Embryonic facial prominence (tissue), 1 donor: ENCODE measurements at regions not wholly inside any gene's neighbourhood (a gene's known extent, or its start where the extent isn't known, plus 50 kb on each side); places are given as distances from the start of the nearest gene placed in this dataset.
"Not testable (repeated sequence)": the region's sequence is repeated elsewhere in the genome, so short reads cannot be mapped to it uniquely, and the experiment has no call there.

Source experiments
- DNase-seq: peaks from one replicate; pipeline ENCODE4 v3.0.0-alpha.2; 2016; ENCODE audit errors: extremely low spot score

DNA sequence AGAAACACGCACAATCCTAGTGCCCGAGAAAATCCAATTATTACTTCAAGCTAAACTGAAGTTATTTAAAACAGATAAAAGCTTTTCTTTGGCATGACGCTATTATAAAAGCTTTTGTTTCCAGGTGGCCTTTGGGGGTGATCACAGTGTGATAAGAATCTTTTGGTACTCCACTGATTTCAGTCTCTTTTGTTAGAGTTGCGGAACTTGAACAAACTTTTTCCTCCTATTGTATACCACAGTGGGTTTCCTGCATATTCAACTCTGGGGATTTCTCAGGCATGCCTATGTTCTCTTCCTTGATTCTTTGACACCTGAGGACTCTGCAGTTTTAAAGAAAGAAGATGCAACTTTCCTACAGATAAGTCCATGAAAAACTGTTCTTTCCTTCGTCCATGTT is 99.7 kb upstream of the PITRM1 start:
- no peak for DNase-seq

GRCh38 chr10:3271354-3272115 is 99.0 kb upstream of the PITRM1 start:
- no peak for DNase-seq

- no peak for DNase-seq
Observed at GRCh38 chr10:3270577-3271316, 98.2 kb upstream of the PITRM1 start.

GRCh38 chr10:3268025-3268424 is 95.4 kb upstream of the PITRM1 start:
- DNase-seq = no peak

DNA sequence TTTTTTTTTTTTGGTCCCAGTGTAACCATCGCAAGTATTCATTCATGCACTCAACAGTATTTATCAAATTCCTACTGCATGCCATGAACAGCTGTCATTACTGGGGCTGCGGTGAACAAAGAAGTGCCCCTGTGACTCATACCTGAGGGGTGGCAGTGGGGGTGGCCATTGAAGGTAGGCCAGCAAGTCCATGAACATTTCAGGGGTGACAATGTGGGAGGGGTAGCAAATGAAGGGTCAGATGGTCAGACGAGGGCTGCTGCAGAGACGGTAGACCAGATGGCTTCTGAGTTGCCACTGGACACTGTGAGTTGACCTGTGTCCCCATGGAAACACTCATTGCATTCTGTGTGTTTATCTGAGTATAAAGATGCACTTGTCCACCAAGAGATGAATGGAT is 92.5 kb upstream of the PITRM1 start:
- no peak for DNase-seq

DNA sequence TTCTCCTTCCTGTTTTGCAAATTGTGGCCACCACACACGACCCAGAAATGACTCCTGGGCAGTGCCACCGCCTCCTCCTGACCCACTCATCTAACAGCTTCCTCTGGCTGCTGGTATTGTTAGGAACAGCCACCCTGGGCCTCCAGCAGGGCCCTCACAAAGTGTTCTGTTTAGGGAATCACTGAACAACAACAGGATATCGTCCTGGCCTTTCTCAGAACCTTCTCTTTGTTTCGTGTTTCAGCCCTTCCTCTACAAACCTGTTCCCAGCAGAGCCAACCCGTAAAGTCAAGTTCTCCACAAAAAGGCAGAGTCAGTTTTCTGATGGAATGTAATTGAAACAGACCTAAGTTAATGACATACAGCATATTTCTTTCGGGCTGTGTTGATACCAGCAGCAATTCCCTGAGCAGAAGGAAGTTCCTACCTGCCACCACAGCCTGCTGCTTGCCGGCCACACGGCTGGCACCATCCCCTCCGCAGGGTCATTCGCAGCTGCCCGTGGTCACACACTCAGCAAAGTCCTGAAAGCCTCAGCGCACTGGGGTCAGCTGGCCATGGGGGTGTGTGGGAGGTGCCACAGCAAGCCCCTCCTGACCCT is 91.7 kb upstream of the PITRM1 start:
- DNase-seq = no peak

DNA sequence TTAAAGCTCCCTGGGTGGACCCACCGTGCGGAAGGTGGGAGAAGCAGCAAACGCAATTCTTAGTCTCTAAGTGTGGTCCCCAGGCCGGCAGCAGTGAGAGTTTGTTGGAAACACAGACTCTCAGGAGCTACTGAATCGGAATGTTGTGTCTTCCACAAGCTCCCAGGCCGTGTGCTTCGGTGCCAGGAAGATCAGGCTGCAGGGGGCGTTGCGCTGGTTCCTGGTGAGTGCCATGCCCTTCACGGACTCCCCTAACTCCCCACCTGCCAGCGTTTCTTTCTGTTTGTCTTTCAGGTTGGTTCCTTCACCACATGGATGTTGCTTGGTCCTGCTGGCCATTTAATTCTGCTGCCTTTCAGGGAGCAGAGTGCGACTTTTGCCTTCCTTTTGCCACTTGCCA is 91.2 kb upstream of the PITRM1 start:
- DNase-seq = no peak

DNA sequence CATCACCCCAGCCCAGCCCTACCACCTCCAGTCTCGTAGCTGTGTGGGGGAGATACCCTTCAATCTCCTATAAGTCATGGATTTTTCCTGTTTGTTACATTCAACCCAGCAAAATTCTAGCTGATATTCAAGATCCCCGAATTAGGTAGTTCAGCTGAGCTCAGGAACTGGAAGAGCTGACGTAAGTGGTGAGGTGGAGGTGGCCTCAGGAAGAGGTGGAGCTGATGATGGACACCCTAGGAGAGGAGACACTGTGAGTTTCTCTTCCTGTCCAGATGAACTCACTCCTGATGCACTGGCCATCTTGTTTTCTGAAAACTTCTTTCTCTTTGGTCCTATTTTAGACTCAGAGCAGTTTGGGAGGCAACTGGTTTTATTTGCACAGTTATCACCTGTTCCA is 90.5 kb upstream of the PITRM1 start:
- DNase-seq = no peak

- DNase-seq = no peak
Observed at GRCh38 chr10:3261921-3262320, 89.3 kb upstream of the PITRM1 start.

GRCh38 chr10:3260066-3260834 is 87.7 kb upstream of the PITRM1 start:
- DNase-seq = no peak

- no peak for DNase-seq
Observed at GRCh38 chr10:3259499-3259898, 86.9 kb upstream of the PITRM1 start.

- no peak for DNase-seq
Observed at GRCh38 chr10:3258394-3258793, 85.8 kb upstream of the PITRM1 start.

DNA sequence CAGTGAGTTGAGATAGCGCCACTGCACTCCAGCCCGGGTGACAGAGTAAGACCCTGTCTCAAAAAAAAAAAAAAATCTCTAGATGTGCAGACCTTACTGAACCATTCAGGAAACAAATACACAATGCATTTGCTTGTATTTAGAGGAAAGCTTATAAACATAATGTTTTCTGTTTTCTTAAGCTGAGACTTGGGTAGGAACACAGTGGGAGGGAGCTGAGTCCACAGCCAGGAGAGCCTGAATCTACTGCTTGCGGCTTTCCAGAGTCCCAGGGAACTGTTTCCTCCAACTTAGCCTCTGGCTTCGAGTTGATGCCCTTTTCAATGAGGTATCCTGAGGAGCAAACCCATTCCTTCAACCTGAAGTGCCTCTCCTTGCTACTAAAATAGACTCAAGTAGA is 83.0 kb upstream of the PITRM1 start:
- no peak for DNase-seq

DNA sequence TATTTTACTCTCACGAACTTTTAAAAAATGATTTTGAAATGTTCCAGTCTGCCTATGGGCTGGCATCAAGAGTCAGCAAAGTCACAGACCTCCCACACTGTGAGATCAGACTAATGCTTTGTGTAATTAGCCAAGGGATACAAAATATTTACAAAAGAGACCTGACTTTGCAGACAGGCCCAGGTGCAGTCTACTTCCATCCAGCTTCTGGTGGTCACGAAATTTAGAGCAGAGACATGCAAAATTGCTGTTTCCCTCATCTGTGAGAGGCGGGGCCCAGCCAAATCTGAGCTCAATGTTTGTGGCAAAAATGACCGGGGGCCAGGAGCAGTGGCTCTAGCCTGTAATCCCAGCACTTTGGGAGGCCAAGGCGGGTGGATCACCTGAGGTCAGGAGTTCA is 82.5 kb upstream of the PITRM1 start:
- DNase-seq = no peak

GRCh38 chr10:3253974-3254373 is 81.4 kb upstream of the PITRM1 start:
- DNase-seq = not testable (repeated sequence)

- no peak for DNase-seq
Observed at GRCh38 chr10:3251172-3251571, 78.6 kb upstream of the PITRM1 start.

DNA sequence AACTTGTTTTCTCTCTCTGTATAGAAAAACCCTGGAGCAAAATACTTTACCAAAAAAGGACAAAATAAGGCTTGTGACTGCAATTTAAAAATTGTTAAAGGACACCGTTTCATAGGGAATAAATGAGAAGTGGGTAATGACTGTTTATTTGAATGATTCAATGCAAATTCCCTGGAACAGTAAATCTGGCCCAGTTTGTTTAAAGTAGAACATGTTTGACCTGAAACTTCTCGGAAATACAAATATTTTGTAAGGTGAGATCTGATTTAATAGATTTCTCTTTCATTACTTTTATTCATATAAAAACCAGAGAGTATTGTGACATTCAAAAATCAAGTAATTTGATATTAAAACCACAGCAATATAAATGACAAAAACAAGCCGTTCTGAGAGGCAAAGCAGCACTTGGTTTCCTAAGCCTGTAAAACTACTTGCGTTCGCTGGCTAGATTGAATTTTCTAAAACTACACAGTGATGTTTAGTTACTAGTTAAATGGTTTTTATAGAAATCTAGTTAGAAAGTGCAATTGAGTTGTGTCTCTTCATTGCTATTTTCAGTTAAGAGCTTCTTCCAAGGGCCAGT is 76.8 kb upstream of the PITRM1 start:
- no peak for DNase-seq

DNA sequence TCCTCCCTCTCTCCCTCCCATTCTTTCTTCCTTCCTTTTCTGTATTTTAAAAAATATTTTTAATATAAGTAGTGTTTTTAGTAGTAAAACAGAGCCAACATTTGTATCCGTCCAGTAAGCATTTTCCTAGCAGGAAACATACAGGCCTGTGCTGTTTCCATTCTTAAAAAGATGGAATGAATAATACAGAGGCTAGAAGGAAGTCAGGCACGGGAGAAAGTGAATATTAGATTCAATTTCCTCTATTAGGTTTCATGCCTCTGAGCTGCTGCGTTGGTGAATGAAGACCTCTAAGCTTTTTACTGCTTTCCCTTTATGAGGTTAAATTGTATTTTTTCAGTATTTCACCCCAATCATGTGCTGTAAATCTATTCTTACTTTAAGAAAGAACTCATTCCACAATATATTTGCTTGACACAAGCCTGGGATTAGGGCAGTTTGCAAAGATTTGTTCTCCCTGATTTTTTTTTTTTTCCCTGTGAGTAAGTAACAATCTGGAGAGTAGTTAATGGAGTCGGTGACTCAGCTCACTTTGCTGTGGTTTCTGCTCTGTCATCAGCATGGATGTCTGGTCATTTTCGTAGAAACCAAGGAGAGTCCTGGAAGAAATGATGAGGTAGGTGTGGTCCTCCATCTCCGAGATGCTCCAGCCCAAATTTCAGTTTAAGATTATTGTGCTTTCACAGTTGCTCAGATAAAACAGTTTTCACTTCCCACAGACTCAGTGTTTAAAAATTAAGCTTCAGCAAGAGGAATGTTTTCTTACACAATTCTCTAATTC is 76.1 kb upstream of the PITRM1 start:
- DNase-seq = no peak

GRCh38 chr10:3245395-3245794 is 72.8 kb upstream of the PITRM1 start:
- no peak for DNase-seq

DNA sequence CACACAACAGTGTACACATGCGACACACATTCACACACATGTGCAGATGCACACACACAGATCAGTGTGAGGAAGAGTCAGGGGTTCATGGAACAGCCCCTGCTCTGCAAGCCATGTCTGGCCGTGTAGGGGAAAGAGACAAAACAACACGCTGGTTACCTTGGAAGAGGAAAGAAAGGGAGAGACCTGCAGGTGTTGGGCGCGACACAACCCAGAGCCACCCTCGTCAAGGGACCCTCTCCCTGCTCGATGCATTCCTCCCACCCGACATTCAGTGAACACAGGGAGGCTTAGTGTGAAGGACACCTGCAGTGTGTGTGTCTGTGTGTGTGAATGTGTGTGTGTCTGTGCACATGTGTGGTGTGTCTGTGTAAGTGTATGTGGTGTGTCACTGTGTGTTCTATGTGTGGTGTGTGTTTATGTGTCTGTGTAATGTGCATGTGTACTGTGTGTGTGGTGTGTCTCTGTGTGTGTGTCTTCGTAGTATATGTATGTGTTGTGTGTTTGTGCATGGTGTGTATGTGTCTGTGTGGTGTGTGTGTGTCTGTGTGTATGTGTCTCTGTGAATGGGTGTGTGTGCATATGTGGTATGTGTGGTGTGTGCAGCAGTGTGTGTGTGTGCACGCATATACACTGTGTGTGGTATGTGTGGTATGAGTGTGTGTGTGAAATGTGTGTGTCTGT is 69.5 kb upstream of the PITRM1 start:
- DNase-seq = no peak
